ENCODE measurements at regions not wholly inside any gene's neighbourhood (a gene's known extent, or its start where the extent isn't known, plus 50 kb on each side); places are given as distances from the start of the nearest gene placed in this dataset.

DNA sequence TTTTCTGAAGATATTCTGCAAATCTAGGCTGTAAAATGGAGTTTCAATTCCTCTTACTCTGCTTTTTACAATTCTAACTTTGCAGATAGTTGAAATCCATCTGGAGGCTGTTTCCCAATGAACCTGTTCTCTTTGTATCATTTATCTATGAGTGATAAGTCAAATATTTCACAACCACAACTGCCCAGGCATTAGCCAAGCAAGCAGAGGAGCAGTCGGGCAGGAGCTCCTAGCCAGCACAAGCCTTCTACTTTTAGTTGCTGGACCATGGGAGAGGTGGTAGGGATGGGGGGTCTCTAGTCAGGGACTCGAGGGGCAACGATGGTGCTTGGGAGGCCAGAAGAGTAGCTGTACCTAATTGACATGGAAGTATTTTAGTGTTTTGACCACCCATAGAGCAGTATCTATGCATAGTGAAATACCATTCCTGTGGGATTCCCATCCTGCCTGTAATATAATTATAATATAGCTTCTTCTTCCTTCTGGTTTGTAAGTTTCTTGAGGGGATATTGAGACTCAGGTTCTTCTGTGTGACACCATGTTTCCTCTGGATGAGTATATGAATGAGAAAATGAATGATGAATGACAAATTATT is 353.5 kb upstream of the IL12A start:
- no peaks in the 10 kb centered on the region for H3K27me3 ChIP-seq (ENCODE audit: low read depth)
- H3K4me3 ChIP-seq = no peak overlapping the region
- no peaks in the 10 kb centered on the region for H3K36me3 ChIP-seq
- H3K9me3 ChIP-seq (replicated peaks) = no peaks in the 10 kb centered on the region
- TF ChIP-seq, protein P1, sequence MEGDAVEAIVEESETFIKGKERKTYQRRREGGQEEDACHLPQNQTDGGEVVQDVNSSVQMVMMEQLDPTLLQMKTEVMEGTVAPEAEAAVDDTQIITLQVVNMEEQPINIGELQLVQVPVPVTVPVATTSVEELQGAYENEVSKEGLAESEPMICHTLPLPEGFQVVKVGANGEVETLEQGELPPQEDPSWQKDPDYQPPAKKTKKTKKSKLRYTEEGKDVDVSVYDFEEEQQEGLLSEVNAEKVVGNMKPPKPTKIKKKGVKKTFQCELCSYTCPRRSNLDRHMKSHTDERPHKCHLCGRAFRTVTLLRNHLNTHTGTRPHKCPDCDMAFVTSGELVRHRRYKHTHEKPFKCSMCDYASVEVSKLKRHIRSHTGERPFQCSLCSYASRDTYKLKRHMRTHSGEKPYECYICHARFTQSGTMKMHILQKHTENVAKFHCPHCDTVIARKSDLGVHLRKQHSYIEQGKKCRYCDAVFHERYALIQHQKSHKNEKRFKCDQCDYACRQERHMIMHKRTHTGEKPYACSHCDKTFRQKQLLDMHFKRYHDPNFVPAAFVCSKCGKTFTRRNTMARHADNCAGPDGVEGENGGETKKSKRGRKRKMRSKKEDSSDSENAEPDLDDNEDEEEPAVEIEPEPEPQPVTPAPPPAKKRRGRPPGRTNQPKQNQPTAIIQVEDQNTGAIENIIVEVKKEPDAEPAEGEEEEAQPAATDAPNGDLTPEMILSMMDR (IDR thresholded peaks at IDR 0.05; ENCODE audit: borderline replicate concordance) = no peak
- peaks cover 10% of the 10 kb centered on the region for H3K4me1 ChIP-seq
- H3K27ac ChIP-seq (replicated peaks) = no peak overlapping the region
- intact Hi-C loops (cut with micrococcal nuclease) = no loop called here
- DNase-seq = no peak

DNA sequence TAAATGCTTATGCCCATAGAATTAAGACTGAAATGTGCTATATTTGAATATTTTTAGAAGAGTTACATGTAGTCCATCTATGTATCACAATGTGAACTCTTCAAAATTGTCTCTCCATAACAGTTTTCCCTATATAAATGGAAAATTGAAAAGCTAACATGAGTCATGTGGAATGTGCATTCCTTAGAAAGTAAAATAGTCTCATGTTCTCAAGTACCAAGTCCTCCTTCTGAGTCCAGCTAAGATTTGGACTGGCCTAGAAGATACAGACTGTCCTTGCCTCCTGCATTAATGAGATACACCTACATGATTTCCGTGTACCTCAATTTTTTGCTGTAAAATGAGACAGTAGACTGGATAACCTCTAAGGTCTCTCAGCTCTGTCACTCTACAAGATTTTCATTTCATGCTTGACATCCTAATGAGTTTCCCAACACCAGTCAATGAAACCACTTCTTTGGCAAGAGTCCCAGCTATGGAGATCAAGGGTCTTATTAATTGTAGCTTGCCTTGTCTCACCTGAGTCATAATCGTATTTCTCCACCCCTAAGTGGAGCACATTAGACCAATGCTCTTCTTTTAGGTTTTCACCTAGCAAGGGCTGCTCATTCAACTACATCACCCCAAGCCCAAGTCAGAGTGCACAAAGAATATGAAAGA is 350.6 kb upstream of the IL12A start:
- TF ChIP-seq, protein P1 (IDR thresholded peaks at IDR 0.05; ENCODE audit: borderline replicate concordance) = no peak
- H3K27ac ChIP-seq (replicated peaks) = no peak overlapping the region
- H3K4me3 ChIP-seq = no peak overlapping the region
- no peak for DNase-seq
- H3K27me3 ChIP-seq (ENCODE audit: low read depth) = no peaks in the 10 kb centered on the region
- H3K4me1 ChIP-seq = peaks cover 10% of the 10 kb centered on the region
- H3K9me3 ChIP-seq (replicated peaks) = no peaks in the 10 kb centered on the region
- no peaks in the 10 kb centered on the region for H3K36me3 ChIP-seq
- intact Hi-C loops (cut with micrococcal nuclease) = no loop called here

DNA sequence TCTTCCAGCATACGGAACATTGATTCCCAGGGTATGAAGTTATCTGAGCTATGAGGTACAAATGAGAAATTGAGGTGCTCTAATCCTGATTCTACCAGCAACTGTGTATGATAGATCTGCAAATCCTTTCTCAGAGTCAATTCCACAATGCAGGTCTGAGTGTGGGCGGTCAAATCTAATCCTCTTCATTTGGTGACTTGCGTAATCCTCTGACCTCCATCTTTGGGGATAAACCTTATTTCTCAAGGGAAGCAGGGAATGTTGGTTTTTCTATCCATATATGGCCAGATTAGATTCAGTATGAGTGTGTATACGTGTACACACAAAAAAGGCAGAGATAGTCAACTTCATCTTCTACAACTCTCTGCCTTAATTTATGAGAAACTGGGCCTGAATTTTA is 348.4 kb upstream of the IL12A start:
- no peak overlapping the region for H3K27ac ChIP-seq (replicated peaks)
- peaks cover 1% of the 10 kb centered on the region for H3K4me1 ChIP-seq
- H3K4me3 ChIP-seq = no peak overlapping the region
- intact Hi-C loops (cut with micrococcal nuclease) = no loop called here
- H3K27me3 ChIP-seq (ENCODE audit: low read depth) = no peaks in the 10 kb centered on the region
- H3K36me3 ChIP-seq = no peaks in the 10 kb centered on the region
- no peak for DNase-seq
- TF ChIP-seq, protein P1 (IDR thresholded peaks at IDR 0.05; ENCODE audit: borderline replicate concordance) = no peak
- H3K9me3 ChIP-seq (replicated peaks) = no peaks in the 10 kb centered on the region

DNA sequence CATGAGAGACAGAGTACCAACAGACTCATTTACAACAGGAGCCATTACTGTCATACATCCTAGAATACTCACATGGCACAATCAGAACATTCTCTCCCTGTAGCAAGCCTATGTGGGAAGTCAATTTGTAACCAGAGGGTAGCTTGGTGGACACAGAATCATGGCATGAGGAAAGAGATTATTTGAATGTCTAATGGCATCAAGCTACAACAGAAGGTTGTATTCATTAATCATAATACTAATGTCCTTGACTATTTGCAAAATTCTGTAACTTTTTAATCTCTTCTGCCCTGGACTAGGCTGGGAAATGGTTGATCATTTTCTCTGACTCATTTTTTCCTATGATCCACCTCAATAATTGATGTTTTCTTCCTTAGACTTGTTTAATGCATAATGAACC is 345.2 kb upstream of the IL12A start:
- Histone ChIP-seq H3K27ac (replicated peaks) (no peak overlapping the region), H3K9me3 (replicated peaks) (no peaks in the 10 kb centered on the region), H3K36me3 (no peaks in the 10 kb centered on the region), H3K4me3 (no peak overlapping the region), H3K4me1 (no peaks in the 10 kb centered on the region), H3K27me3 (ENCODE audit: low read depth) (no peaks in the 10 kb centered on the region)
- intact Hi-C loops (cut with micrococcal nuclease) = no loop called here
- no peak for DNase-seq
- TF ChIP-seq, protein P1 (IDR thresholded peaks at IDR 0.05; ENCODE audit: borderline replicate concordance) = no peak

DNA sequence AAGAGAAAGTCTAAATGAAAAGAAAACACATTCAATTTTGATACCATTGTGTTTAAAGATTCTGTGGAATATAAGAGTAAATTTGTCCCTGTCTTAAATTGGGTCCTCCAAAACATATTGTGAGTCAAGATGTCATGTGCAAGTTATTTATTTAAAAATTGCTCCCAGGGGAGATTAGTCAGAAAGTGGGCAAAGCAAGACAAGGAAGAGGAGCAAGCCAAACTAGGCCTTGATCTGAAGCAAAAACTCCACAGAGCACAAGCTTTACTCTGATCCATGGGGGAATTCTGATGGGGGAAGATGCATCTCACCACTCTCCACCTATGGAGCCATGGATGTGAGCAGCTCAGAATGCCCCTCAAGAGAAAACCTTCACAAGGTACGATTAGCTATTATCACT is 342.8 kb upstream of the IL12A start:
- TF ChIP-seq, protein P1 (IDR thresholded peaks at IDR 0.05; ENCODE audit: borderline replicate concordance) = no peak
- Histone ChIP-seq H3K36me3 (no peaks in the 10 kb centered on the region), H3K4me3 (no peak overlapping the region), H3K27ac (replicated peaks) (no peak overlapping the region), H3K9me3 (replicated peaks) (no peaks in the 10 kb centered on the region), H3K27me3 (ENCODE audit: low read depth) (no peaks in the 10 kb centered on the region), H3K4me1 (no peaks in the 10 kb centered on the region)
- DNase-seq = no peak
- intact Hi-C loops (cut with micrococcal nuclease) = no loop called here
